GM19025 (cell line): ENCODE measurements at regions not wholly inside any gene's neighbourhood (a gene's known extent, or its start where the extent isn't known, plus 50 kb on each side); places are given as distances from the start of the nearest gene placed in this dataset.

Experiments
- ATAC-seq: cut with Tn5 transposase; IDR thresholded peaks from one replicate; pipeline ENCODE4 v1.9.1; 2021; ENCODE audit warnings: mild to moderate bottlenecking, low read depth, moderate library complexity; ENCODE audit not compliant: unreplicated experiment

- ATAC-seq: no peak
Observed at GRCh38 chr6:140966676-140967075, 1166.0 kb upstream of the GJE1 start.

DNA sequence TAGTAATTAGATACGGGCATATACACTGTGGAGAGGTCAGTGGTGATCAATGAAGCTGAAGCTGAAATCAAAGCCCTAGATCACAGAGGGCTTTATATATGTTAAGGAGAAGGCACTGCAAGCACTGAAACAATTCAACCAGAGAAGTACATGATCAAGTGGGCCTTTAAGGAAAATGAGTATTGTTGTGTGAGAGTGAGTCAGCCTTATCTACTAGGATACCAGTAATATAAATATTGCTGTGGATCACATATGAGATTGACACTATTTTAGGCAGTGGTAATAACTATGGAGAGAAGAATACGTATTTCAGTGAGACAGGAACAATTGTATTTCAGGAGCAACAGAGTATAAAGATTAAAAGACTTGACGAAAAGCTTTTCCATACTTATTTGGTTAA lies 1172.2 kb upstream of the GJE1 start:
- ATAC-seq: no peak

DNA sequence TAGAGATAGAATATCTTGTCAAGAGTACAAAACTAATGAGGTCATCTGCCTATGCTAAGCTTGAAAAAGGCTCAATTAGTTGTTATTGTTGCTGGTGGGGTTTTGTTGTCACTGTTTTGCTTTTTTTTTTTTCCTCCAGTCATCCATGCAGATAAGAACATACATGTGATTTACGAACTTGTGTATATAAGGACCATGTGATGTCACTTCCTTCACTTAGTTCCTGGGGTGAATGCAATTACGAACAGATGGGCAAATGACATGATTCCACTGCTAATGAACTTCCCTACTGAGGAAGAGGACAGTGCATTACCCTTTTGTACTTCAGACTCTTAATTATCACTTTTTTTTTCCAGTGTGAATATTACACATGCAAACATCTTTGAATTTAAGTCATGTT lies 1175.3 kb upstream of the GJE1 start:
- ATAC-seq: no peak

GRCh38 chr6:140956571-140957369 lies 1176.0 kb upstream of the GJE1 start:
- no peak for ATAC-seq

- ATAC-seq: no peak
Observed at GRCh38 chr6:140940251-140940925, 1192.3 kb upstream of the GJE1 start.

- ATAC-seq: no peak
Observed at GRCh38 chr6:140932909-140933308, 1199.8 kb upstream of the GJE1 start.

DNA sequence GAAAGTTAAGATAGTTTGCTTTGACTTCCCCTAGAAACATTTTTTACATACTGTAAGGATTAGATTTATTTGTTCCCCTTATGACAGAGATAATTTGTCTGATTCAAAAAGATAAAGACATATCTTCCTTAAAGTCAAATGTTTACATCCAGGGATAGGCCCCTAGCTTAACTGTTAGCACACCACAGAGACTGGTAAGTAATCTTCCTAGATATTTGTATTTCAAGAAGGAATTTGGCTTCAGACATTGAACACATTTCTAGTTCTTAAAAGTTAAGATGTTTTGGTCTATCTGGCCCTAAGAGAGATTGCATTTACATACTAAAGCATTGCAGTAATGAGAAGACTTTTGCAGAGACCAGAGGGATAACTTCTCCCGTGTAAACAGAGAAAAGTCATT lies 1201.1 kb upstream of the GJE1 start:
- no peak for ATAC-seq

DNA sequence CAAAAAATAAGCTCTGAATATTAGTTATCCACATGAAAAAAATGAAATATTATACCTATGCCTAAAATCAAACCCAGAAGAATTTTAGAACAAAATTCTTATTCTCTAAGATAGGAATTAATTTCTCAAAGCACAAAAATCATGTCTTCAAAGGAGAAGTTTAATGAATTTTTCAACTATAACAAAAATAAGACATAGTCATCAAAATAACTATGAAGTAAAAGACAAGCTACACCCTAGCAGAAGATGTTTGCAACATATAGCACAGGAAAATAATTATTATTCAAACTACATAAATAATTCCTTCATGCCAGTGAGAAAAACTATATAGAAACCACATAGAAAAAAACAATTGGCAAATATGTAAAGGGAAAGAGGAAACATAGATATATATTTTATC lies 1203.6 kb upstream of the GJE1 start:
- no peak for ATAC-seq

GRCh38 chr6:140923048-140923447 lies 1209.7 kb upstream of the GJE1 start:
- no peak for ATAC-seq

DNA sequence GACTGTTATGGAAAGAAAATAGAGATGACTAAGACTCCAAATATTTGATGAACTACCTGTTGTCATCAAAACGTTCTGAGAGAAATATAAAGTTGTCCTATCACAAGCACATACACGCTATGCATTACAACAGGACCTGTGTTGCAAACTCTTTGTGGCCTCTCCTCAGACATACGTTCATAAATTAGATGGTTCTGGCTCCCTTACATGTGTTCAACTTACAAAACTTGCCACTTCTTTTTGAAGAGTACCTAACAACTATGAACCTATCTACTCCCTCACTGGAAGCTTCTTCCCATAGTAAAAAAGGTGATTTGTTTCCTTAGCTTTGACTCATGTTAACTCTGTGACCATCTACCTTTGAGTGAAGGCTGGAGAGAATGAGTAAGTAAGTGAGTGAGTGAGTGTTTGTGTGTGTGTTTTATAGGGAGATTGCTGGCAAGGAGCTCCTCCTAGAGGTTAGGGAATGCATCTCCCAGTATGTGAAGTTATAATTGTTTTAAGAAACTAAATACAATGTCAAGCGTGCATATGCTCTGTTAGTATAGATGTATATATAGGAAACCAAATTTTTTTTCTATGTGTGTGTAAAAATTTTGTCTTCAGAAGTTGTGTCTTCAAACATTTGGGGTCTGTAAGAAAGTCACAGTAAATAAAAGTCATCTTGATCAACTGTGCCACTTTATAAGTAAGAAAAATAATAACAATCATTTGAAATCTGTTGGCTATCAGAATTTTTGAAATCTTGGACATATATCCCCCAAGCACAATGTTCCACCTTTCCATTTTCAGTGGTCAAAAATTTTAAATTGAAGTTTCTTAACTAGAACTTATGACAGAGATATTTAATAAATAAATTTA lies 1211.1 kb upstream of the GJE1 start:
- ATAC-seq: no peak

DNA sequence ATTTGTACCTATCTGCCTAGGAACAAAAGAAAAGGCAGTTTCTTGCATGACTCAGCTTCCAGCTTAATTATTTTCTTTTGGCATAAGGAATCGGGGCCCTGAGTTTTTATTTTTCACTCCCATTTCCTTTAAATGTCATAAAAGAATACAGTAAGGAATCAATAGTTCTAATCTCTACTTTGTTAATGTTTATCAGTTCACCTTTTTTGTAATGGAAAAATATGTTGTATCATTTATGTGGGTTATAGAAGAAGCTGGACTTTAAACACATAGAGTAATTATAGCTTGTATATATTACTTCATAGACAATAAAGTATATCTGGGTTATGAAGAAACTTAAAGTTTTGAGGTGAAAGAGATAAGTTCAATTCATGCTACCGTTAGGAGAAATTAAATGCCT lies 1214.8 kb upstream of the GJE1 start:
- ATAC-seq: no peak

- ATAC-seq: no peak
Observed at GRCh38 chr6:140915551-140915950, 1217.2 kb upstream of the GJE1 start.

- no peak for ATAC-seq
Observed at GRCh38 chr6:140915103-140915502, 1217.6 kb upstream of the GJE1 start.

GRCh38 chr6:140912686-140913085 lies 1220.0 kb upstream of the GJE1 start:
- ATAC-seq: no peak

DNA sequence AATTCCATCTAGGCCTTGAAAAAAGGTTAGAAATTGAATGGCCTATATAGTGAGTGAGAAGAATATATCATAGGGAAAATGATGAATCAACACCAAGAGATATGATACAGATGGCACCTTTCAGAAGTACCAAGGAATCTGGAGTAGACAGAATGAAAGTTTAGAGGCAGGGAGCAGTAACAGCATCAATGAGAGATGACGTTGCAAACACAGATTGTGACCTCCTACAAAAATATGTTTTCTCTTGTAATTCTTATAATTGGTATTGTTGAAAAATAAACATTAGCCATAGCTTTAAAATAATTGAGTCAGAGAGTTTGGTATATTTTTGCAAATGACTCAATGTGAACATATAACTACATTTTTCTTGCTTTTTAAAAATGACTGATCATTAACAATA lies 1223.1 kb upstream of the GJE1 start:
- ATAC-seq: no peak

GRCh38 chr6:140909156-140909555 lies 1223.6 kb upstream of the GJE1 start:
- ATAC-seq: no peak

DNA sequence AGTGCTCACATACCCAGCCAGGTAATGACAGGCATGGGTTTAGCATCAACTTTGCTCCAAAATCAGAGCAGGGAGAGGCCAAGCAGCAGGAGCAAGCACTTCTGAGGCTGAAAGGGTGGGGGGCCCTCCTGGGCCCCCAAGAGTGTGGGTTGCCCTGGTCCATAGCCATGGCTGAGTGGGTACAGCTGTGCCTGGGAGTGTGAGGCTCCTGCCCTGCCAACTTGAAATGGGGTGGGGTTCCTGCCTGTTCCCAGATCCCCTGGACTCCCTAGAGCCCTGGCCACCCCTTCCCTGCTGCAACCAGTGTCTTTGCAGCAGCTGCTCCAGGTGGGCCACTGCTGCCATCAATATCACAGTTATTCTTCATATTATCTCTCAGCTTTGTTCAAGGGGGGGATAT lies 1224.2 kb upstream of the GJE1 start:
- no peak for ATAC-seq

DNA sequence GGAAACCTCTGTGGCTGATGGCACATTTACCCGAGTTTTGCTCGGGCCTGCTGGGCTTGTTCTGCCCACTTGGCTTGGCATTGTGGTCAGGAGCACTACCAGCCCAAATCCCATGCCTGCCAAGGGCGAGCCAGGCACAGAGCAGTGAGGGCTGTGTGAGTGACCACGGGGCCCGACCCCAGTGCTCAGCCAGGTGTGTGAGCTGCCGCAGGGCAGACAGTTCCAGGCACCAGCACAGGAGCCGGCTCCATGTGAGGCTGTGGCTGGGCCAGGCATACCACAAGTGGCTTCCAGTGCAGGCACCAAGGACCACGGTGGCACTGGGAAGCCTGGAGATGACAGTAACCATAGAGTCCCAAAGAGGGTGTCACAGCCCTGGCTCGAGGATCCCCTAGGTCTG lies 1225.5 kb upstream of the GJE1 start:
- ATAC-seq: no peak

GRCh38 chr6:140905724-140906123 lies 1227.0 kb upstream of the GJE1 start:
- ATAC-seq: no peak

DNA sequence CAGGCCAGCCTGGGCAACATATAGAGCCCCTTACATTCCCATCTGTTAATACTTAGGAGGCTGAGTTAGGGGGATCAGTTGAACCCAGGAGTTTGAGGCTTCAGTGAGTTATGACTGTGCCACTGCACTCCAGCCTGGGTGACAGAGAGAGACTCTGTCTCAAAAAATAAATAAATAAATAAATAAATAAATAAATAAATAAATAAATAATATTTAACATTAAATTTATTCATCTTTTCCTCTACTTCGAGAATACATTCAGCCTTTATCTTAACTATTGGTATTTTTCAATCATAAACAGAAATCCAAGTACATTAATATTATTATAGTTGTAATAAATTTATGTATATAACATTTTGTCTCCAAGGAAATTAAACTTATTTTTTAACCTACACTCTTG lies 1227.7 kb upstream of the GJE1 start:
- no peak for ATAC-seq
